HEK293 (cell line): ENCODE measurements at regions not wholly inside any gene's neighbourhood (a gene's known extent, or its start where the extent isn't known, plus 50 kb on each side); places are given as distances from the start of the nearest gene placed in this dataset.

ENCODE experiments used
- CTCF ChIA-PET: fragments of 350-600 bp; formaldehyde crosslinking; extraction: SDS; loops from one replicate; lab custom pipeline; 2021; ENCODE audit warnings: antibody characterized with exemption; lab: Yijun Ruan, JAX
- POLR2A ChIA-PET: fragments of 300-600 bp; formaldehyde crosslinking; extraction: SDS; loops from one replicate; lab custom pipeline; 2020; ENCODE audit warnings: antibody characterized with exemption, inconsistent platforms; lab: Yijun Ruan, JAX
- H3K27ac ChIP-seq: fragments of 200-500 bp; sonication (Bioruptor generic); 2 replicates; pipeline ENCODE4 v1.5.1; 2014; ENCODE audit warnings: low read depth, low read length, control low read depth, inconsistent platforms; ENCODE audit errors: extremely low read depth
- H3K36me3 ChIP-seq, 2 experiments: fragments of 200-500 bp in 1 of 2; sonication (Bioruptor generic) in 1 of 2; 1 replicate in 1 of 2; 2 replicates in 1 of 2; pipeline ENCODE4 v1.5.1; 2014 to 2017; ENCODE audit warnings: inconsistent platforms in 2 of 2, low read length in 2 of 2; ENCODE audit not compliant: control insufficient read depth in 2 of 2, insufficient read depth in 1 of 2
- H3K4me1 ChIP-seq: fragments of 200-500 bp; sonication (Bioruptor generic); 2 replicates; pipeline ENCODE4 v1.5.1; 2014; ENCODE audit warnings: mild to moderate bottlenecking, low read length, inconsistent platforms; ENCODE audit not compliant: control insufficient read depth, insufficient read depth
- H3K4me3 ChIP-seq: 2 replicates; pipeline ENCODE4 v1.5.1; 2011; ENCODE audit warnings: low read depth, mild to moderate bottlenecking, control low read depth, low read length, moderate library complexity
- H3K9me3 ChIP-seq: fragments of 200-500 bp; sonication (Bioruptor generic); 2 replicates; pipeline ENCODE4 v1.5.1; 2014; ENCODE audit warnings: low read depth, low read length, inconsistent platforms; ENCODE audit not compliant: control insufficient read depth, insufficient read depth
- KLF9 ChIP-seq: fragments of 450-650 bp; formaldehyde crosslinking; IDR thresholded peaks from 2 replicates; pipeline ENCODE4 v1.5.1; 2016; ENCODE audit warnings: missing biosample characterization, missing genetic modification characterization, low read depth
- MEIS1 ChIP-seq: sonication (generic); formaldehyde crosslinking; IDR thresholded peaks from 2 replicates; pipeline ENCODE4 v1.8.1; 2022; ENCODE audit warnings: missing genetic modification reagents, mild to moderate bottlenecking, borderline replicate concordance
- ZBTB20 ChIP-seq: fragments of 450-650 bp; formaldehyde crosslinking; IDR thresholded peaks from 2 replicates; pipeline ENCODE4 v1.5.1; 2016; ENCODE audit warnings: missing biosample characterization, missing genetic modification characterization
- ZBTB21 ChIP-seq: fragments of 450-650 bp; formaldehyde crosslinking; IDR thresholded peaks from 2 replicates; pipeline ENCODE4 v1.5.1; 2017; ENCODE audit warnings: missing biosample characterization, missing genetic modification characterization
- ZFP37 ChIP-seq: fragments of 450-650 bp; formaldehyde crosslinking; IDR thresholded peaks from 2 replicates; pipeline ENCODE4 v1.5.1; 2016; ENCODE audit warnings: missing biosample characterization, missing genetic modification characterization
- ZNF114 ChIP-seq: fragments of 450-650 bp; formaldehyde crosslinking; IDR thresholded peaks from 2 replicates; pipeline ENCODE4 v1.5.0; 2017; ENCODE audit warnings: missing biosample characterization, missing genetic modification characterization
- ZNF155 ChIP-seq: fragments of 450-650 bp; formaldehyde crosslinking; IDR thresholded peaks from 2 replicates; pipeline ENCODE4 v1.5.1; 2016; ENCODE audit warnings: missing biosample characterization, missing genetic modification characterization
- ZNF26 ChIP-seq: fragments of 450-650 bp; formaldehyde crosslinking; IDR thresholded peaks from 2 replicates; pipeline ENCODE4 v1.5.1; 2016; ENCODE audit warnings: missing biosample characterization, missing genetic modification characterization
- ZNF521 ChIP-seq: fragments of 450-650 bp; formaldehyde crosslinking; IDR thresholded peaks from 2 replicates; pipeline ENCODE4 v1.5.1; 2017; ENCODE audit warnings: missing biosample characterization, mild to moderate bottlenecking, missing genetic modification characterization
- ZNF624 ChIP-seq: fragments of 450-650 bp; formaldehyde crosslinking; IDR thresholded peaks from 2 replicates; pipeline ENCODE4 v1.5.1; 2017; ENCODE audit warnings: missing biosample characterization, missing genetic modification characterization
- ZNF664 ChIP-seq: fragments of 450-650 bp; formaldehyde crosslinking; IDR thresholded peaks from 2 replicates; pipeline ENCODE4 v1.5.1; 2016; ENCODE audit warnings: missing biosample characterization, missing genetic modification characterization
- ZNF707 ChIP-seq: fragments of 450-650 bp; formaldehyde crosslinking; IDR thresholded peaks from 2 replicates; pipeline ENCODE4 v1.5.1; 2016; ENCODE audit warnings: missing biosample characterization, missing genetic modification characterization
- ZNF777 ChIP-seq: fragments of 450-650 bp; formaldehyde crosslinking; IDR thresholded peaks from 2 replicates; pipeline ENCODE4 v1.5.1; 2017; ENCODE audit warnings: missing biosample characterization, missing genetic modification characterization, borderline replicate concordance
- TF ChIP-seq, protein P1 (sequence below): fragments of 450-650 bp; formaldehyde crosslinking; IDR thresholded peaks from 2 replicates; pipeline ENCODE4 v1.5.1; 2017; ENCODE audit warnings: missing biosample characterization, missing genetic modification characterization
- TF ChIP-seq, protein P2 (sequence below): fragments of 450-650 bp; formaldehyde crosslinking; IDR thresholded peaks from 2 replicates; pipeline ENCODE4 v1.5.1; 2016; ENCODE audit warnings: missing biosample characterization, missing genetic modification characterization, borderline replicate concordance

DNA sequence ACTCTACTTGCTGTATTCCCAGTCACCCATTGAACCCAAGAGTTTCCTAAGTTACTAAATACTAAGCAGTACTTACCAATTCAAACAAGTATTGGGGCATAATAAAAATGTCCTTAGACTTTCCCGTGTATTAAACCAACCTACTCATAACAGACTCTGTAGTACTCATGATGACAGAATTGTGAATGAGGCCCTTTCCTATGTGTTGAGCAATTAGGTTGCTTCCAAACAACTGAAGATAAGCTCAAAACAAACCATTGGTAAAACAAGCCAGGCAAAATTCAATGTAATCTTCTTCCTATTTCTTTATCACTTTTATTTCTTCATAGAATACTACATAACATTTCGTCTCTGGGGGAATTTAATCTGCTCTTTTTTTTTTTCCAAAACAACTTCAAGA lies 106.5 kb upstream of the ANK3 start:
- peaks cover 10% of the 10 kb centered on the region for H3K4me1 ChIP-seq
- no peaks in the 10 kb centered on the region for H3K36me3 ChIP-seq
- TF ChIP-seq, protein P1, sequence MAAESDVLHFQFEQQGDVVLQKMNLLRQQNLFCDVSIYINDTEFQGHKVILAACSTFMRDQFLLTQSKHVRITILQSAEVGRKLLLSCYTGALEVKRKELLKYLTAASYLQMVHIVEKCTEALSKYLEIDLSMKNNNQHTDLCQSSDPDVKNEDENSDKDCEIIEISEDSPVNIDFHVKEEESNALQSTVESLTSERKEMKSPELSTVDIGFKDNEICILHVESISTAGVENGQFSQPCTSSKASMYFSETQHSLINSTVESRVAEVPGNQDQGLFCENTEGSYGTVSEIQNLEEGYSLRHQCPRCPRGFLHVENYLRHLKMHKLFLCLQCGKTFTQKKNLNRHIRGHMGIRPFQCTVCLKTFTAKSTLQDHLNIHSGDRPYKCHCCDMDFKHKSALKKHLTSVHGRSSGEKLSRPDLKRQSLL (tag by site-specific recombination), result no peak
- no peak for TF ChIP-seq ZNF114
- no peak for TF ChIP-seq MEIS1 (CRISPR knock-in tag)
- TF ChIP-seq ZNF155 (tag by site-specific recombination), result no peak
- TF ChIP-seq, protein P2, sequence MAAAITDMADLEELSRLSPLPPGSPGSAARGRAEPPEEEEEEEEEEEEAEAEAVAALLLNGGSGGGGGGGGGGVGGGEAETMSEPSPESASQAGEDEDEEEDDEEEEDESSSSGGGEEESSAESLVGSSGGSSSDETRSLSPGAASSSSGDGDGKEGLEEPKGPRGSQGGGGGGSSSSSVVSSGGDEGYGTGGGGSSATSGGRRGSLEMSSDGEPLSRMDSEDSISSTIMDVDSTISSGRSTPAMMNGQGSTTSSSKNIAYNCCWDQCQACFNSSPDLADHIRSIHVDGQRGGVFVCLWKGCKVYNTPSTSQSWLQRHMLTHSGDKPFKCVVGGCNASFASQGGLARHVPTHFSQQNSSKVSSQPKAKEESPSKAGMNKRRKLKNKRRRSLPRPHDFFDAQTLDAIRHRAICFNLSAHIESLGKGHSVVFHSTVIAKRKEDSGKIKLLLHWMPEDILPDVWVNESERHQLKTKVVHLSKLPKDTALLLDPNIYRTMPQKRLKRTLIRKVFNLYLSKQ (tag by site-specific recombination), result no peak
- TF ChIP-seq ZNF664 (tag by site-specific recombination), result no peak
- no peak for TF ChIP-seq ZFP37 (tag by site-specific recombination)
- TF ChIP-seq ZNF624 (tag by site-specific recombination), result no peak
- TF ChIP-seq ZNF521 (tag by site-specific recombination), result no peak
- POLR2A ChIA-PET, result interaction anchor here (0.7 kb wide), 1 partner anchor 50 kb away, joined by 3 read pairs; no protein-coding TSS in a partner anchor
- no peaks in the 10 kb centered on the region for H3K9me3 ChIP-seq
- no peak overlapping the region for H3K4me3 ChIP-seq
- CTCF ChIA-PET, result interaction anchor here (0.6 to 1.1 kb wide), 3 partner anchors 10 to 505 kb away, joined by 3 to 4 read pairs (median 3); no protein-coding TSS in a partner anchor
- H3K27ac ChIP-seq, result no peak overlapping the region

GRCh38 chr10:60495338-60496055 lies 105.8 kb upstream of the ANK3 start:
- H3K4me1 ChIP-seq, result peaks cover 10% of the 10 kb centered on the region
- CTCF ChIA-PET, result interaction anchor here (0.6 to 1.1 kb wide), 4 partner anchors 10 to 505 kb away, joined by 3 to 4 read pairs (median 3); no protein-coding TSS in a partner anchor
- no peak overlapping the region for H3K4me3 ChIP-seq
- no peaks in the 10 kb centered on the region for H3K36me3 ChIP-seq
- TF ChIP-seq ZBTB20 (peak; percentile 74), ZNF707 (tag by site-specific recombination) (no peak), ZNF26 (tag by site-specific recombination) (no peak)
- TF ChIP-seq, all 188 proteins: peak for 1
- H3K9me3 ChIP-seq, result no peaks in the 10 kb centered on the region
- POLR2A ChIA-PET, result no interaction called here
- H3K27ac ChIP-seq, result no peak overlapping the region

DNA sequence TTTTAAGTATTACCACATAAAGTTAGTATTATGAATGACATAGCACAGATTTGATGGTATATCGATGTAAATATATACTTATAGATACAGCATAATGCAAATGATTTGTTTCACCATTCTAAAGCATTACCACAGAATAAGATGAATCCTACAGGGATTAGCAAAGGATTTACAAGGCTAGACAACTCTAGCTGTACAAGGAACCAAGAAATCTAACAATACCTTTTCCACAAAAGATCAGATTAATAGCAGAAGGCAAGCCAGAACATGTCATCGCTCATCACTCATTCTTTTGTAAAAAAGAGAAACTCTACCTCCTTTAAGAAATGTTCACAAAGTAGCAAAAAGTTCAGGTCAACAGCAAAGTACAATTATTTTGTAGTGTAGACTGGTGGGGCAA lies 105.1 kb upstream of the ANK3 start:
- Histone ChIP-seq H3K36me3 (no peaks in the 10 kb centered on the region), H3K4me3 (no peak overlapping the region), H3K9me3 (no peaks in the 10 kb centered on the region), H3K27ac (no peak overlapping the region), H3K4me1 (peaks cover 10% of the 10 kb centered on the region)
- ChIA-PET CTCF (interaction anchor here (0.7 kb wide), 1 partner anchor 55 kb away, joined by 3 read pairs; no protein-coding TSS in a partner anchor), POLR2A (no interaction called here)
- TF ChIP-seq KLF9 (tag by site-specific recombination) (no peak), ZNF777 (tag by site-specific recombination) (no peak), ZBTB21 (tag by site-specific recombination) (no peak)
